IMR-90 (cell line): ENCODE measurements at regions not wholly inside any gene's neighbourhood (a gene's known extent, or its start where the extent isn't known, plus 50 kb on each side); places are given as distances from the start of the nearest gene placed in this dataset.

Source experiments
- CEBPB ChIP-seq: IDR thresholded peaks from 2 replicates; pipeline ENCODE4 v1.6.1; 2012; ENCODE audit warnings: low read depth, low read length, improper control_type of control experiment
- CTCF ChIP-seq: conservative IDR thresholded peaks from 2 replicates; pipeline ENCODE4 v1.5.1; 2012; ENCODE audit warnings: mild to moderate bottlenecking, low read depth, low read length, improper control_type of control experiment
- MAFK ChIP-seq: IDR thresholded peaks from 2 replicates; pipeline ENCODE4 v1.6.1; 2012; ENCODE audit warnings: low read depth, low read length, improper control_type of control experiment
- MAZ ChIP-seq: IDR thresholded peaks from 2 replicates; pipeline ENCODE4 v1.6.1; 2012; ENCODE audit warnings: low read depth, mild to moderate bottlenecking, low read length, improper control_type of control experiment, moderate library complexity, borderline replicate concordance
- MXI1 ChIP-seq: IDR thresholded peaks from 2 replicates; pipeline ENCODE4 v1.6.1; 2012; ENCODE audit warnings: low read depth, mild to moderate bottlenecking, low read length, moderate library complexity, borderline replicate concordance
- POLR2A ChIP-seq: IDR thresholded peaks from 2 replicates; pipeline ENCODE4 v1.6.1; 2012; ENCODE audit warnings: mild to moderate bottlenecking, low read depth, low read length
- RAD21 ChIP-seq: IDR thresholded peaks from 2 replicates; pipeline ENCODE4 v1.6.1; 2012; ENCODE audit warnings: low read length, improper control_type of control experiment
- RFX5 ChIP-seq: IDR thresholded peaks from 2 replicates; pipeline ENCODE4 v1.8.0; 2012; ENCODE audit warnings: low read depth, mild to moderate bottlenecking, low read length, moderate library complexity
- SMC3 ChIP-seq: fragments of 150-350 bp; IDR thresholded peaks from 2 replicates; pipeline ENCODE4 v1.6.1; 2016; ENCODE audit warnings: low read depth, mild to moderate bottlenecking, antibody characterized with exemption, low read length, moderate library complexity
- USF2 ChIP-seq: fragments of 150-350 bp; IDR thresholded peaks from 2 replicates; pipeline ENCODE4 v1.6.1; 2017; ENCODE audit warnings: mild to moderate bottlenecking, antibody characterized with exemption, low read length, low read depth

- TF ChIP-seq RAD21 (no peak), POLR2A (no peak), CTCF (no peak), MXI1 (no peak), CEBPB (no peak), MAZ (no peak), RFX5 (no peak), MAFK (no peak), USF2 (no peak), SMC3 (no peak)
These were observed 162.1 kb upstream of the SH3BP4 start for GRCh38 chr2:234789556-234790325.
